K562 (cell line): ENCODE measurements at regions not wholly inside any gene's neighbourhood (a gene's known extent, or its start where the extent isn't known, plus 50 kb on each side); places are given as distances from the start of the nearest gene placed in this dataset.

Experiments used
- ATAC-seq: fragments of 200-7000 bp; cut with Tn5 transposase; 3 replicates; pipeline ENCODE4 v1.9.1; 2020; ENCODE audit warnings: moderate library complexity
- BruUV-seq: library from RNA; stranded (reverse); fragments of 400-500 nt; replicated peaks from 2 replicates; lab custom pipeline; 2021; lab: Mats Ljungman, UMichigan
- CTCF ChIA-PET: fragments of 300-600 bp; formaldehyde crosslinking; extraction: SDS; loops from one replicate; lab custom pipeline; 2021; ENCODE audit warnings: low intra/inter-chr PET ratio; lab: Yijun Ruan, JAX
- POLR2A ChIA-PET: fragments of 300-600, 350-650 bp; sonication (Branson Sonifier 250); formaldehyde crosslinking; extraction: SDS; loops from one replicate; lab custom pipeline; 2021; ENCODE audit warnings: antibody characterized with exemption, inconsistent platforms; lab: Yijun Ruan, JAX
- DNase-seq, 4 experiments: peaks; one replicate each; pipeline versions ENCODE4 v3.0.0 to v3.0.0-alpha.2; 2011 to 2018; ENCODE audit warnings: low spot score in 3 of 4, mixed read lengths in 3 of 4; ENCODE audit errors: extremely low read depth in 1 of 4
- FAIRE-seq: peaks from 2 replicates; lab custom pipeline; 2011; peaks lifted over from hg19 to GRCh38; lab: Jason Lieb, UNC
- H2AFZ ChIP-seq: 2 replicates; pipeline ENCODE4 v1.6.0; 2011; ENCODE audit warnings: low read depth, low read length, control low read depth, inconsistent platforms
- H3K27ac ChIP-seq: fragments of 200-600 bp; 3 replicates; pipeline ENCODE4 v1.8.0; 2011; ENCODE audit warnings: low read depth, mild to moderate bottlenecking, control low read depth, inconsistent platforms, low read length, moderate library complexity, mixed read lengths; ENCODE audit errors: extremely low read depth
- H3K27me3 ChIP-seq, 2 experiments: fragments of 300-600 bp in 1 of 2; 2 replicates in 1 of 2; 3 replicates in 1 of 2; pipeline versions ENCODE4 v1.6.0 to v1.8.0; 2011; ENCODE audit warnings: inconsistent platforms in 2 of 2, low read length in 2 of 2, mild to moderate bottlenecking in 1 of 2, mixed read lengths in 1 of 2, moderate library complexity in 1 of 2; ENCODE audit not compliant: control insufficient read depth in 2 of 2, insufficient read depth in 2 of 2
- H3K36me3 ChIP-seq: fragments of 300-600 bp; 3 replicates; pipeline ENCODE4 v1.8.0; 2011; ENCODE audit warnings: mild to moderate bottlenecking, low read length, inconsistent platforms; ENCODE audit not compliant: control insufficient read depth, insufficient read depth
- H3K4me1 ChIP-seq, 2 experiments: fragments of 200-600 bp in 1 of 2; replicated peaks in 1 of 2; 2 replicates in 1 of 2; 3 replicates in 1 of 2; pipeline versions ENCODE4 v1.5.1 to v1.8.0; 2011; ENCODE audit warnings: inconsistent platforms in 2 of 2, low read length in 2 of 2, mild to moderate bottlenecking in 1 of 2, mixed read lengths in 1 of 2, moderate library complexity in 1 of 2; ENCODE audit not compliant: control insufficient read depth in 2 of 2, insufficient read depth in 2 of 2
- H3K4me2 ChIP-seq: 2 replicates; pipeline ENCODE4 v1.6.1; 2011; ENCODE audit warnings: low read length, control low read depth, inconsistent platforms, mixed read lengths; ENCODE audit not compliant: insufficient read depth
- H3K4me3 ChIP-seq: fragments of 200-600 bp; sonication (generic), shearing (Covaris generic); 2 replicates; pipeline ENCODE4 v1.5.1; 2016; ENCODE audit warnings: control low read depth, inconsistent platforms
- H3K79me2 ChIP-seq: fragments of 200-600 bp; 3 replicates; pipeline ENCODE4 v1.8.0; 2011; ENCODE audit warnings: low read length, inconsistent platforms; ENCODE audit not compliant: control insufficient read depth, insufficient read depth
- H3K9ac ChIP-seq, 2 experiments: 2 replicates each; pipeline versions ENCODE4 v1.6.0 to v1.6.1; 2011; ENCODE audit warnings: low read depth in 2 of 2, low read length in 2 of 2, control low read depth in 1 of 2, inconsistent platforms in 1 of 2, mild to moderate bottlenecking in 1 of 2, mixed read lengths in 1 of 2; ENCODE audit not compliant: insufficient read depth in 1 of 2
- H3K9me1 ChIP-seq: one replicate; pipeline ENCODE4 v1.6.0; 2011; ENCODE audit warnings: inconsistent platforms, mild to moderate bottlenecking, low read length, moderate library complexity; ENCODE audit not compliant: control insufficient read depth, insufficient read depth
- H3K9me3 ChIP-seq: replicated peaks from 2 replicates; pipeline ENCODE4 v1.5.1; 2011; ENCODE audit warnings: low read depth, low read length, inconsistent platforms; ENCODE audit not compliant: control insufficient read depth, insufficient read depth
- H4K20me1 ChIP-seq: replicated peaks from 2 replicates; pipeline ENCODE4 v1.6.1; 2011; ENCODE audit warnings: low read length, inconsistent platforms, mixed read lengths; ENCODE audit not compliant: control insufficient read depth, insufficient read depth
- ATF6 ChIP-seq: sonication (generic); formaldehyde crosslinking; IDR thresholded peaks from 2 replicates; pipeline ENCODE4 v1.4.0; 2020; ENCODE audit warnings: mild to moderate bottlenecking, missing genetic modification reagents
- ELF2 ChIP-seq: fragments of 250-450 bp; sonication (Bioruptor Pico); IDR thresholded peaks from 2 replicates; pipeline ENCODE4 v1.5.0; 2021; ENCODE audit warnings: mild to moderate bottlenecking
- GABPB2 ChIP-seq: fragments of 250-450 bp; sonication (Bioruptor Pico); conservative IDR thresholded peaks from 2 replicates; pipeline ENCODE4 v1.5.1; 2021; ENCODE audit warnings: mild to moderate bottlenecking
- GTF2B ChIP-seq: IDR thresholded peaks from 2 replicates; pipeline ENCODE4 v1.6.1; 2011; ENCODE audit not compliant: insufficient read length; ENCODE audit errors: extremely low read depth
- KLF13 ChIP-seq: fragments of 450-650 bp; IDR thresholded peaks from 2 replicates; pipeline ENCODE4 v1.6.1; 2016; ENCODE audit warnings: missing genetic modification characterization, low read depth, mild to moderate bottlenecking, missing compliant biosample characterization, moderate library complexity, borderline replicate concordance
- MBD2 ChIP-seq: sonication (generic); IDR thresholded peaks from 2 replicates; pipeline ENCODE4 v1.6.1; 2016; ENCODE audit warnings: low read depth, borderline replicate concordance
- MCM7 ChIP-seq, 2 experiments: fragments of 450-650 bp; IDR thresholded peaks; 2 replicates each; pipeline ENCODE4 v1.6.1; 2016 to 2018
- NCOR1 ChIP-seq: fragments of 450-650 bp; IDR thresholded peaks from 2 replicates; pipeline ENCODE4 v1.6.1; 2016; ENCODE audit warnings: mild to moderate bottlenecking, moderate library complexity
- PTBP1 ChIP-seq: fragments of 200-400 bp; formaldehyde crosslinking; IDR thresholded peaks from 2 replicates; pipeline ENCODE4 v1.6.1; 2017; ENCODE audit warnings: low read depth, low read length
- SIX5 ChIP-seq, 2 experiments: IDR thresholded peaks; 2 replicates each; pipeline ENCODE4 v1.6.1; 2011; ENCODE audit warnings: low read length in 2 of 2, borderline replicate concordance in 1 of 2, low read depth in 1 of 2, mild to moderate bottlenecking in 1 of 2, moderate library complexity in 1 of 2; ENCODE audit not compliant: insufficient read depth in 1 of 2
- STAT5B ChIP-seq: fragments of 250-450 bp; sonication (Bioruptor Pico); IDR thresholded peaks from 2 replicates; pipeline ENCODE4 v1.8.0; 2021; ENCODE audit warnings: mild to moderate bottlenecking, inconsistent platforms
- TBL1XR1 ChIP-seq, 2 experiments: IDR thresholded peaks; 2 replicates each; pipeline ENCODE4 v1.6.1; 2012; ENCODE audit warnings: improper control_type of control experiment in 2 of 2, low read length in 2 of 2, mild to moderate bottlenecking in 1 of 2
- TFAP4 ChIP-seq: sonication (generic); formaldehyde crosslinking; IDR thresholded peaks from 2 replicates; pipeline ENCODE4 v1.8.0; 2022; ENCODE audit warnings: missing genetic modification reagents, mild to moderate bottlenecking, moderate library complexity, borderline replicate concordance
- ZBED1 ChIP-seq: IDR thresholded peaks from 2 replicates; pipeline ENCODE4 v1.6.1; 2014
- ZBTB49 ChIP-seq: sonication (generic); formaldehyde crosslinking; IDR thresholded peaks from 2 replicates; pipeline ENCODE4 v1.8.0; 2022; ENCODE audit warnings: missing genetic modification reagents, mild to moderate bottlenecking, borderline replicate concordance
- ZC3H4 ChIP-seq: sonication (generic); formaldehyde crosslinking; IDR thresholded peaks from 2 replicates; pipeline ENCODE4 v1.9.0; 2021; ENCODE audit warnings: missing genetic modification reagents, borderline replicate concordance
- ZNF354B ChIP-seq: fragments of 250-450 bp; sonication (Bioruptor Pico); IDR thresholded peaks from 2 replicates; pipeline ENCODE4 v1.4.0; 2020
- ZNF79 ChIP-seq: fragments of 250-450 bp; sonication (Bioruptor Pico); IDR thresholded peaks from 2 replicates; pipeline ENCODE4 v1.4.0; 2020; ENCODE audit warnings: low read depth, mild to moderate bottlenecking, moderate library complexity
- WGBS: fragments of 100-300 bp; shearing (Covaris generic); methylation state at CpG from one replicate; pipeline ENCODE4 v1.1.6; 2016; ENCODE audit warnings: low coverage, mixed read lengths; ENCODE audit not compliant: insufficient coverage; ENCODE audit errors: missing lambda C conversion rate; 5-methylcytosine and 5-hydroxymethylcytosine counted together
- in situ Hi-C: fragments of 300-500 bp; cut with MboI; formaldehyde crosslinking; loops from 4 replicates; pipeline ENCODE4 v1.15.0; 2018; ENCODE audit warnings: inconsistent platforms, mixed read lengths
- intact Hi-C: fragments of 100-400 bp; cut with micrococcal nuclease; formaldehyde crosslinking; loops from 2 replicates; pipeline ENCODE4 v1.14.2; 2022

GRCh38 chr3:74384159-74384558, 230.3 kb downstream of the CNTN3 start:
- ATAC-seq (no peak), FAIRE-seq (no peak), DNase-seq (no peak)
- in situ Hi-C loops (no loop called here), intact Hi-C loops (no loop called here)
- POLR2A ChIA-PET, result no interaction called here
- H3K9ac ChIP-seq, result no peak overlapping the region
- H4K20me1 ChIP-seq, result no peaks in the 10 kb centered on the region
- H3K27me3 ChIP-seq, result no peaks in the 10 kb centered on the region
- no peak overlapping the region for H3K27ac ChIP-seq
- no peaks in the 10 kb centered on the region for H3K9me1 ChIP-seq
- no peaks in the 10 kb centered on the region for H3K9me3 ChIP-seq
- H3K79me2 ChIP-seq, result no peaks in the 10 kb centered on the region
- no peaks in the 10 kb centered on the region for H3K4me1 ChIP-seq
- 5% methylated on average over 4 of the region's 4 CpGs for WGBS
- no peak overlapping the region for H3K4me2 ChIP-seq
- BruUV-seq, result no TSS peak
- H2AFZ ChIP-seq, result no peak overlapping the region
- H3K36me3 ChIP-seq, result no peaks in the 10 kb centered on the region
- TF ChIP-seq PTBP1 (no peak), ZBTB49 (CRISPR knock-in tag) (no peak), MBD2 (no peak), ZC3H4 (CRISPR knock-in tag) (no peak), TFAP4 (CRISPR knock-in tag) (no peak), ELF2 (CRISPR knock-in tag) (no peak), MCM7 (IDR thresholded peaks at IDR 0.05) (no peak), SIX5 (IDR thresholded peaks at IDR 0.05; ENCODE audit: borderline replicate concordance in 1 of 2, insufficient read depth in 1 of 2, low read depth in 1 of 2, low read length in 2 of 2) (no peak), STAT5B (CRISPR knock-in tag) (no peak), KLF13 (tag) (no peak), ATF6 (CRISPR knock-in tag) (no peak), TBL1XR1 (IDR thresholded peaks at IDR 0.05; ENCODE audit: low read length in 2 of 2) (no peak), ZNF354B (CRISPR knock-in tag) (no peak), ZBED1 (no peak), ZNF79 (CRISPR knock-in tag) (no peak), NCOR1 (no peak), GABPB2 (no peak), GTF2B (no peak)
- CTCF ChIA-PET, result no interaction called here
- H3K4me3 ChIP-seq, result no peak overlapping the region
